Glutamatergic neuron (in vitro differentiated cells): ENCODE measurements at regions not wholly inside any gene's neighbourhood (a gene's known extent, or its start where the extent isn't known, plus 50 kb on each side); places are given as distances from the start of the nearest gene placed in this dataset.

ENCODE experiments used
- DNase-seq: peaks from one replicate; pipeline ENCODE4 v3.0.0; 2022
- H3K27ac Mint-ChIP-seq: one replicate; pipeline ENCODE4 v1.8.0; 2020; ENCODE audit warnings: mild to moderate bottlenecking, mixed read lengths, inconsistent platforms; ENCODE audit not compliant: unreplicated experiment
- H3K27me3 Mint-ChIP-seq: one replicate; pipeline ENCODE4 v1.8.0; 2020; ENCODE audit warnings: mild to moderate bottlenecking, moderate library complexity, mixed read lengths, inconsistent platforms; ENCODE audit not compliant: unreplicated experiment
- H3K36me3 Mint-ChIP-seq: one replicate; pipeline ENCODE4 v1.8.0; 2020; ENCODE audit warnings: mild to moderate bottlenecking, mixed read lengths, inconsistent platforms; ENCODE audit not compliant: unreplicated experiment
- H3K4me1 Mint-ChIP-seq: one replicate; pipeline ENCODE4 v1.8.0; 2020; ENCODE audit warnings: mild to moderate bottlenecking, low read depth, mixed read lengths, inconsistent platforms; ENCODE audit not compliant: unreplicated experiment
- H3K4me3 Mint-ChIP-seq: one replicate; pipeline ENCODE4 v1.8.0; 2020; ENCODE audit warnings: mild to moderate bottlenecking, mixed read lengths, inconsistent platforms; ENCODE audit not compliant: unreplicated experiment
- H3K9me3 Mint-ChIP-seq: one replicate; pipeline ENCODE4 v1.8.0; 2020; ENCODE audit warnings: mild to moderate bottlenecking, moderate library complexity, mixed read lengths, inconsistent platforms; ENCODE audit not compliant: unreplicated experiment
- TF ChIP-seq, protein P1 (sequence below): fragments of 200-600 bp; sonication (generic); IDR thresholded peaks from one replicate; pipeline ENCODE4 v1.5.0; 2021; ENCODE audit not compliant: partially characterized antibody, unreplicated experiment

GRCh38 chr11:10908215-10908951, 50.5 kb upstream of the ZBED5 start:
- Mint-ChIP-seq H3K4me1 (peaks cover 6% of the 10 kb centered on the region), H3K9me3 (no peaks in the 10 kb centered on the region), H3K36me3 (no peaks in the 10 kb centered on the region), H3K4me3 (no peak overlapping the region), H3K27me3 (no peaks in the 10 kb centered on the region), H3K27ac (no peak overlapping the region)
- no peak for DNase-seq
- TF ChIP-seq, protein P1, sequence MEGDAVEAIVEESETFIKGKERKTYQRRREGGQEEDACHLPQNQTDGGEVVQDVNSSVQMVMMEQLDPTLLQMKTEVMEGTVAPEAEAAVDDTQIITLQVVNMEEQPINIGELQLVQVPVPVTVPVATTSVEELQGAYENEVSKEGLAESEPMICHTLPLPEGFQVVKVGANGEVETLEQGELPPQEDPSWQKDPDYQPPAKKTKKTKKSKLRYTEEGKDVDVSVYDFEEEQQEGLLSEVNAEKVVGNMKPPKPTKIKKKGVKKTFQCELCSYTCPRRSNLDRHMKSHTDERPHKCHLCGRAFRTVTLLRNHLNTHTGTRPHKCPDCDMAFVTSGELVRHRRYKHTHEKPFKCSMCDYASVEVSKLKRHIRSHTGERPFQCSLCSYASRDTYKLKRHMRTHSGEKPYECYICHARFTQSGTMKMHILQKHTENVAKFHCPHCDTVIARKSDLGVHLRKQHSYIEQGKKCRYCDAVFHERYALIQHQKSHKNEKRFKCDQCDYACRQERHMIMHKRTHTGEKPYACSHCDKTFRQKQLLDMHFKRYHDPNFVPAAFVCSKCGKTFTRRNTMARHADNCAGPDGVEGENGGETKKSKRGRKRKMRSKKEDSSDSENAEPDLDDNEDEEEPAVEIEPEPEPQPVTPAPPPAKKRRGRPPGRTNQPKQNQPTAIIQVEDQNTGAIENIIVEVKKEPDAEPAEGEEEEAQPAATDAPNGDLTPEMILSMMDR = no peak
